Upper lobe of right lung (tissue), 1 donor: ENCODE measurements at regions not wholly inside any gene's neighbourhood (a gene's known extent, or its start where the extent isn't known, plus 50 kb on each side); places are given as distances from the start of the nearest gene placed in this dataset.
"Not testable (repeated sequence)": the region's sequence is repeated elsewhere in the genome, so short reads cannot be mapped to it uniquely, and the experiment has no call there.

Source experiments
- ATAC-seq: fragments of 200-7000 bp; cut with Tn5 transposase; one replicate; pipeline ENCODE4 v1.9.1; 2020; ENCODE audit warnings: mild to moderate bottlenecking, moderate library complexity
- DNase-seq: peaks from one replicate; pipeline ENCODE4 v3.0.0-alpha.2; 2020
- H3K27ac ChIP-seq: fragments of 200-600 bp; one replicate; pipeline ENCODE4 v1.8.0; 2022
- H3K27me3 ChIP-seq: fragments of 200-600 bp; one replicate; pipeline ENCODE4 v1.8.0; 2022; ENCODE audit warnings: mild to moderate bottlenecking
- H3K36me3 ChIP-seq: fragments of 200-600 bp; one replicate; pipeline ENCODE4 v1.8.0; 2022
- H3K4me1 ChIP-seq: fragments of 200-600 bp; one replicate; pipeline ENCODE4 v1.8.0; 2022
- H3K4me3 ChIP-seq: fragments of 200-600 bp; one replicate; pipeline ENCODE4 v1.8.0; 2022; ENCODE audit warnings: mild to moderate bottlenecking
- H3K9me3 ChIP-seq: fragments of 200-600 bp; one replicate; pipeline ENCODE4 v1.8.0; 2022
- intact Hi-C: fragments of 100-400 bp; cut with DNase I; formaldehyde crosslinking; loops from one replicate; pipeline ENCODE4 v1.11.0; 2022
- TF ChIP-seq, protein P1 (sequence below): fragments of 200-600 bp; IDR thresholded peaks from one replicate; pipeline ENCODE4 v1.8.0; 2022; ENCODE audit warnings: antibody characterized with exemption
- donor health status: DM: no; HTN: yes; CAD: no; lungs with severe emphysema.

DNA sequence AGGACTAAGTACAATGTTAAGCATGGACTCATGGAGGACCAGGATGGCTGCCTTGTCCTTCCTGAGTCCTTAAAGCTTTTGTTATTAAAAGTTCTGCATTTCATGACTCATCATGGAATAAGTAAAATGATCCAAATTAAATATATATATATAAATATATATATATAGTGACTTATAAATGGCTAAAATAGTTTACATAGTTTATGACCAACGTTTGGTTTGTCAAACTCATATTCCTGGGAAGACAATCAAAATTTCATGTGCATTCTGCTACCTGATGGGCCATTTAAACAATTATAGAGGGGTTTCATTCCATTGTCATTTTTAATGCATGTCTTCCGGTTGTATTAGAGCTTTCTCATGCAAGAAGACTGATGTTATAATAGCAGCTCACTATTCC lies 1190.7 kb downstream of the FSCB start:
- DNase-seq, result no peak
- Histone ChIP-seq H3K27me3 (no peaks in the 10 kb centered on the region), H3K36me3 (no peaks in the 10 kb centered on the region), H3K4me3 (no peak overlapping the region), H3K27ac (no peak overlapping the region), H3K4me1 (no peaks in the 10 kb centered on the region), H3K9me3 (no peaks in the 10 kb centered on the region)
- no peak for ATAC-seq
- intact Hi-C loops, result no loop called here
- TF ChIP-seq, protein P1, sequence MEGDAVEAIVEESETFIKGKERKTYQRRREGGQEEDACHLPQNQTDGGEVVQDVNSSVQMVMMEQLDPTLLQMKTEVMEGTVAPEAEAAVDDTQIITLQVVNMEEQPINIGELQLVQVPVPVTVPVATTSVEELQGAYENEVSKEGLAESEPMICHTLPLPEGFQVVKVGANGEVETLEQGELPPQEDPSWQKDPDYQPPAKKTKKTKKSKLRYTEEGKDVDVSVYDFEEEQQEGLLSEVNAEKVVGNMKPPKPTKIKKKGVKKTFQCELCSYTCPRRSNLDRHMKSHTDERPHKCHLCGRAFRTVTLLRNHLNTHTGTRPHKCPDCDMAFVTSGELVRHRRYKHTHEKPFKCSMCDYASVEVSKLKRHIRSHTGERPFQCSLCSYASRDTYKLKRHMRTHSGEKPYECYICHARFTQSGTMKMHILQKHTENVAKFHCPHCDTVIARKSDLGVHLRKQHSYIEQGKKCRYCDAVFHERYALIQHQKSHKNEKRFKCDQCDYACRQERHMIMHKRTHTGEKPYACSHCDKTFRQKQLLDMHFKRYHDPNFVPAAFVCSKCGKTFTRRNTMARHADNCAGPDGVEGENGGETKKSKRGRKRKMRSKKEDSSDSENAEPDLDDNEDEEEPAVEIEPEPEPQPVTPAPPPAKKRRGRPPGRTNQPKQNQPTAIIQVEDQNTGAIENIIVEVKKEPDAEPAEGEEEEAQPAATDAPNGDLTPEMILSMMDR, result no peak

DNA sequence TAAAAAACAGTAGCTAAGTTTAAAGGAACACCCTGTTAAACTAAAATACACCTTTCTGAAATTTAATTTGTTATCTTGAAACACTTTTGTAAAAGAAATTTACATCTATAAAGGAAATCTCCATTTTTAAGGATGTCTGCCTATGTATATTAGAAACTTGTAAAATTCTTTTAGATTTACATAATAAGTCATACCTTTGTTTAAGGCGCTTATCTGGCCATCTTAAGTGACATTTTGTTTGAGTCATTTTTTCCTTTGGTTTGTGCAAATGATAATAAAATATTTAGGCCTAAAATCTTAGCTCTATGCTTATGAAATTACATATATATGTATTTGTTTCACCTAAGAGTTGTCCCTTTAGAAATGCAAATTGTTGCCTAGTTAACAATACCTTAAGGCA lies 1193.4 kb downstream of the FSCB start:
- intact Hi-C loops, result no loop called here
- ATAC-seq (no peak), DNase-seq (no peak)
- Histone ChIP-seq H3K27ac (no peak overlapping the region), H3K4me1 (no peaks in the 10 kb centered on the region), H3K4me3 (no peak overlapping the region), H3K36me3 (no peaks in the 10 kb centered on the region), H3K9me3 (no peaks in the 10 kb centered on the region), H3K27me3 (no peaks in the 10 kb centered on the region)
- TF ChIP-seq, protein P1, result no peak

DNA sequence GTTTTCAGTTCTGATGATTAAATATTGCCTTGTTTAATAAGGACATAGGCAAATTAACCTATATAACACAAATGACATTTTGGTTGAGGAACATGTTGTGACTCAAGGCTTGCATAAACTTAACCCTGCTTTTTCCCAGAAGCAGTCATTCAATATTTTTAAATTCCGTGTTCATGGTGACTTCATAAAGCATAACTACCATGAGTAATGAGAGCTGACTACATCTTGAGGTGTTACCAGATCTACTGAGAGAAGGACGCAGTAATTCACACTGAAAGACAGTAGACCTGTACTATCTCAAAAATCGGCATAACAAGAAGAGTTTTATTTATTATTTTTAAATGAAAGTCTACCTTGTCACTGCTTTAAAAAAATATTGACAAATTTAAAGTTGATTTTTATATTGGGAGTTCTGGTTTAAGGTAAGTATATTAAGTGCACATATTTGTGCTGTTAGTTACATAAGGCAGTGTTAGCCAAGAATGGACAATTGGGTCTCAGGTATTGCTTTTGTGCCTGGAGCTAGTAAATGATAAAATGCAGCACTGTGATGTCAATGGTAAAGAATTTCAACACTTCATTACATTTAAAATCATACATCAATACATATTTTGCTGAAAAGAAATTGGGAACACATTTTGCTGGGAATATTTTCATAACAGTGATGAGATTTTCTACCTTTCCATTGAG lies 1198.5 kb downstream of the FSCB start:
- Histone ChIP-seq H3K36me3 (no peaks in the 10 kb centered on the region), H3K27me3 (no peaks in the 10 kb centered on the region), H3K4me1 (no peaks in the 10 kb centered on the region), H3K27ac (no peak overlapping the region), H3K4me3 (no peak overlapping the region), H3K9me3 (no peaks in the 10 kb centered on the region)
- no peak for ATAC-seq
- TF ChIP-seq, protein P1, result no peak
- intact Hi-C loops, result no loop called here
- no peak for DNase-seq

DNA sequence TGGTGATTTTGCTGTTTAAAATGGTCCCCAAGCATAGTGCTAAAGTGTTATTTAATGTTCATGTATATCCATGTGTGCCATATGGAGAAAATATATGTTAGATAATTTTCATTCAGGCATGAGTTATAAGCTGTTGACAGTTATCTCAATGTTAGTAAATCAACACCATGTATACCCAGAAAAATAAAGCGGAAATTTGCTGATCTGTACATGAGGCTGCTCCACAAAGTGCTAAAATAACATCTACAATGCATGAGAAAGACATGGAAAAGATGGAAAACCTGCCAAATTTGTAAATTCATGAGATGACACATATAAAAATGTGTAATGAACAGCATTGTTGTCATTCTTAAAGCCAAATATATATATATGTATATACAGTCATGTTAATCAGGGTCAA lies 1199.2 kb downstream of the FSCB start:
- intact Hi-C loops, result no loop called here

DNA sequence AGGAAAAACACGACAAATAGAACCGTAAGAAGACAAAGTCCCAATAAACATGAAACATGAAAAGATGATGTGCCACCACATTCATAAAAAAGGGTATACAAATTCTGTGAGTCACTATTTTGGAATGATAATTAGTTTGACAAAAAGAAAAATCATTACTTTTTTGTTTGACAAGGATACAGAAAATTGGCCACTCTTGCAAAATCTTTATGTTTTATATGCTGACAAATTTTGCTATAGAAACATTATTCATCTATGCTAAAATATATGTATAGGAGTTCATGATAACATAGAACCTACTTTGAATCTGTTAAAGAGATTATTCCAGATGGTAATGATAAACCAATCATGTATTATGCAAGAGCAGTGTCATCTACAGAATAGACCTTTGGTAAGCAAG lies 1201.0 kb downstream of the FSCB start:
- no peaks in the 10 kb centered on the region for H3K36me3 ChIP-seq
- intact Hi-C loops, result no loop called here
- DNase-seq, result no peak
- H3K9me3 ChIP-seq, result no peaks in the 10 kb centered on the region
- H3K27ac ChIP-seq, result no peak overlapping the region
- H3K27me3 ChIP-seq, result no peaks in the 10 kb centered on the region
- H3K4me1 ChIP-seq, result no peaks in the 10 kb centered on the region
- TF ChIP-seq, protein P1, result no peak
- ATAC-seq, result no peak
- no peak overlapping the region for H3K4me3 ChIP-seq

More for the DNA sequence above, 1199.2 kb downstream of the FSCB start:
- H3K27me3 ChIP-seq, result no peaks in the 10 kb centered on the region
- no peaks in the 10 kb centered on the region for H3K4me1 ChIP-seq
- no peak for DNase-seq
- no peaks in the 10 kb centered on the region for H3K36me3 ChIP-seq
- H3K9me3 ChIP-seq, result no peaks in the 10 kb centered on the region
- no peak for ATAC-seq
- TF ChIP-seq, protein P1, result no peak
- no peak overlapping the region for H3K4me3 ChIP-seq
- no peak overlapping the region for H3K27ac ChIP-seq

DNA sequence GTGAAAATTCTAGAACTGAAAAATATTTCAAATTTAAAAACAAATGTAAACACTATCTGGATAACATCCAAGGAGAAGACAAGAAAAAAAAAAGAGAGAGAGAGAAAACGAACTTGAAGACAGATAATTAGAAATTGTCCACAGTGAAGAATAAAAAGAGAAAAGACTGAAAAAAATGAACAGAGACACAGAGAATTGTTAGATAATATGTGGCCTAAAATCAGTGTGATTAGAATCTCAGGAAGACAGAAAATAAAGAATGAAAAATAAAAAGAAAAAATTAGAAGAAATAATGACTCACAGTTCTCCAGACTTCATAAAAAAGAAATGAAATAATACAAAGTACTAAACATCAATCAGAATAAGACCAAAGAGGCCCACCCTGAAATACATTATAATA lies 1209.3 kb downstream of the FSCB start:
- intact Hi-C loops, result no loop called here
- no peak for ATAC-seq
- no peak overlapping the region for H3K4me3 ChIP-seq
- DNase-seq, result no peak
- H3K4me1 ChIP-seq, result no peaks in the 10 kb centered on the region
- H3K9me3 ChIP-seq, result no peaks in the 10 kb centered on the region
- no peak overlapping the region for H3K27ac ChIP-seq
- TF ChIP-seq, protein P1, result no peak
- H3K27me3 ChIP-seq, result no peaks in the 10 kb centered on the region
- H3K36me3 ChIP-seq, result no peaks in the 10 kb centered on the region

DNA sequence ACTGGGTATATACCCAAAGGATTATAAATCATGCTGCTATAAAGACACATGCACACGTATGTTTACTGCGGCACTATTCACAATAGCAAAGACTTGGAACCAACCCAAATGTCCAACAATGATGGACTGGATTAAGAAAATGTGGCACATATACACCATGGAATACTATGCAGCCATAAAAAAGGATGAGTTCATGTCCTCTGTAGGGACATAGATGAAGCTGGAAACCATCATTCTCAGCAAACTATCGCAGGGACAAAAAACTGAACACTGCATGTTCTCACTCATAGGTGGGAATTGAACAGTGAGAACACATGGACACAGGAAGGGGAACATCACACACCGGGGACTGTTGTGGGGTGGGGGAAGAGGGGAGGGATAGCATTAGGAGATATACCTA lies 1211.0 kb downstream of the FSCB start:
- H3K4me3 ChIP-seq, DNase-seq, H3K27ac ChIP-seq, H3K36me3 ChIP-seq, H3K9me3 ChIP-seq, intact Hi-C loops, H3K27me3 ChIP-seq, H3K4me1 ChIP-seq, ATAC-seq: not testable (repeated sequence)
